ENCODE measurements at regions not wholly inside any gene's neighbourhood (a gene's known extent, or its start where the extent isn't known, plus 50 kb on each side); places are given as distances from the start of the nearest gene placed in this dataset.

- H3K4me2 ChIP-seq (ENCODE audit: low read length), result no peak overlapping the region
- Mint-ChIP-seq H3K9me3 (ENCODE audit: unreplicated experiment) (no peaks in the 10 kb centered on the region), H3K27me3 (ENCODE audit: low read depth, unreplicated experiment) (no peaks in the 10 kb centered on the region), H3K27ac (ENCODE audit: unreplicated experiment) (no peak overlapping the region), H3K4me3 (ENCODE audit: unreplicated experiment) (no peak overlapping the region), H3K36me3 (ENCODE audit: low read depth, unreplicated experiment) (no peaks in the 10 kb centered on the region), H3K4me1 (ENCODE audit: low read depth, unreplicated experiment) (no peaks in the 10 kb centered on the region)
- H3K27ac ChIP-seq (ENCODE audit: low read depth, low read length), result no peak overlapping the region
- no peak for DNase-seq (ENCODE audit: low read depth)
- no peaks in the 10 kb centered on the region for H3K27me3 ChIP-seq (ENCODE audit: insufficient read depth, low read length)
- no peak for TF ChIP-seq EZH2 (IDR thresholded peaks at IDR 0.05; ENCODE audit: insufficient read depth, low read length)
- no peak for TF ChIP-seq CTCF (IDR thresholded peaks at IDR 0.05; ENCODE audit: insufficient read depth, low read depth, low read length)
- no peak for FAIRE-seq
- H3K9ac ChIP-seq (ENCODE audit: low read length), result no peak overlapping the region
- H3K36me3 ChIP-seq (ENCODE audit: insufficient read depth, low read length), result no peaks in the 10 kb centered on the region
- H2AFZ ChIP-seq (ENCODE audit: low read depth, low read length), result no peak overlapping the region
- H3K9me3 ChIP-seq (ENCODE audit: insufficient read depth, low read depth, low read length), result no peaks in the 10 kb centered on the region
- H3K79me2 ChIP-seq (ENCODE audit: insufficient read depth, low read length), result no peaks in the 10 kb centered on the region
- H4K20me1 ChIP-seq (ENCODE audit: insufficient read depth, low read length), result no peaks in the 10 kb centered on the region
- H3K4me1 ChIP-seq (ENCODE audit: insufficient read depth, low read length), result no peaks in the 10 kb centered on the region
- no peak overlapping the region for H3K4me3 ChIP-seq (ENCODE audit: insufficient read depth, low read depth, low read length)
Observed at GRCh38 chr10:84762754-84763394, 434.5 kb downstream of the CCSER2 start.

- Mint-ChIP-seq H3K27ac (ENCODE audit: unreplicated experiment) (no peak overlapping the region), H3K4me1 (ENCODE audit: low read depth, unreplicated experiment) (no peaks in the 10 kb centered on the region), H3K4me3 (ENCODE audit: unreplicated experiment) (no peak overlapping the region), H3K27me3 (ENCODE audit: low read depth, unreplicated experiment) (peaks cover 6% of the 10 kb centered on the region), H3K9me3 (ENCODE audit: unreplicated experiment) (no peaks in the 10 kb centered on the region), H3K36me3 (ENCODE audit: low read depth, unreplicated experiment) (no peaks in the 10 kb centered on the region)
- Histone ChIP-seq H3K79me2 (ENCODE audit: insufficient read depth, low read length) (no peaks in the 10 kb centered on the region), H3K27ac (ENCODE audit: low read depth, low read length) (no peak overlapping the region), H3K4me2 (ENCODE audit: low read length) (no peak overlapping the region), H4K20me1 (ENCODE audit: insufficient read depth, low read length) (no peaks in the 10 kb centered on the region), H3K4me1 (ENCODE audit: insufficient read depth, low read length) (no peaks in the 10 kb centered on the region), H3K4me3 (ENCODE audit: insufficient read depth, low read depth, low read length) (no peak overlapping the region), H3K9ac (ENCODE audit: low read length) (no peak overlapping the region), H2AFZ (ENCODE audit: low read depth, low read length) (no peak overlapping the region), H3K36me3 (ENCODE audit: insufficient read depth, low read length) (no peaks in the 10 kb centered on the region), H3K27me3 (ENCODE audit: insufficient read depth, low read length) (no peaks in the 10 kb centered on the region), H3K9me3 (ENCODE audit: insufficient read depth, low read depth, low read length) (no peaks in the 10 kb centered on the region)
- FAIRE-seq (no peak), DNase-seq (ENCODE audit: low read depth) (no peak)
- TF ChIP-seq CTCF (IDR thresholded peaks at IDR 0.05; ENCODE audit: insufficient read depth, low read depth, low read length) (no peak), EZH2 (IDR thresholded peaks at IDR 0.05; ENCODE audit: insufficient read depth, low read length) (no peak)
Observed at GRCh38 chr10:84763965-84764364, 435.6 kb downstream of the CCSER2 start.

GRCh38 chr10:84765086-84765485 is 436.7 kb downstream of the CCSER2 start:
- Mint-ChIP-seq H3K27me3 (ENCODE audit: low read depth, unreplicated experiment) (peaks cover 7% of the 10 kb centered on the region), H3K4me3 (ENCODE audit: unreplicated experiment) (no peak overlapping the region), H3K36me3 (ENCODE audit: low read depth, unreplicated experiment) (no peaks in the 10 kb centered on the region), H3K4me1 (ENCODE audit: low read depth, unreplicated experiment) (no peaks in the 10 kb centered on the region), H3K27ac (ENCODE audit: unreplicated experiment) (no peak overlapping the region), H3K9me3 (ENCODE audit: unreplicated experiment) (no peaks in the 10 kb centered on the region)
- Histone ChIP-seq H3K4me2 (ENCODE audit: low read length) (no peak overlapping the region), H3K4me1 (ENCODE audit: insufficient read depth, low read length) (no peaks in the 10 kb centered on the region), H3K9me3 (ENCODE audit: insufficient read depth, low read depth, low read length) (no peaks in the 10 kb centered on the region), H3K4me3 (ENCODE audit: insufficient read depth, low read depth, low read length) (no peak overlapping the region), H3K79me2 (ENCODE audit: insufficient read depth, low read length) (no peaks in the 10 kb centered on the region), H3K9ac (ENCODE audit: low read length) (no peak overlapping the region), H3K27me3 (ENCODE audit: insufficient read depth, low read length) (no peaks in the 10 kb centered on the region), H2AFZ (ENCODE audit: low read depth, low read length) (no peak overlapping the region), H4K20me1 (ENCODE audit: insufficient read depth, low read length) (no peaks in the 10 kb centered on the region), H3K27ac (ENCODE audit: low read depth, low read length) (no peak overlapping the region), H3K36me3 (ENCODE audit: insufficient read depth, low read length) (no peaks in the 10 kb centered on the region)
- FAIRE-seq (no peak), DNase-seq (ENCODE audit: low read depth) (no peak)
- no peak for TF ChIP-seq CTCF (IDR thresholded peaks at IDR 0.05; ENCODE audit: insufficient read depth, low read depth, low read length)
- no peak for TF ChIP-seq EZH2 (IDR thresholded peaks at IDR 0.05; ENCODE audit: insufficient read depth, low read length)
